Esophagus squamous epithelium (tissue), 5 donors: ENCODE measurements at regions not wholly inside any gene's neighbourhood (a gene's known extent, or its start where the extent isn't known, plus 50 kb on each side); places are given as distances from the start of the nearest gene placed in this dataset.

Source experiments
- DNase-seq: peaks from one replicate; lab custom pipeline; 2025; lab: John Stamatoyannopoulos, UW
- H3K27ac ChIP-seq, 4 donors: fragments of 200-600 bp; sonication (generic); one replicate each; pipeline ENCODE4 v1.5.1; 2016 to 2019; ENCODE audit warnings: mild to moderate bottlenecking in 1 of 4
- H3K27me3 ChIP-seq, 4 donors: fragments of 200-600 bp; sonication (generic); 1 replicate in 3 of 4; 2 replicates in 1 of 4; pipeline versions ENCODE4 v1.5.1 to v1.6.0; 2017 to 2021; ENCODE audit warnings: antibody characterized with exemption in 1 of 4
- H3K36me3 ChIP-seq, 3 donors: fragments of 200-600 bp; sonication (generic); one replicate each; pipeline ENCODE4 v1.5.1; 2016 to 2019
- H3K4me1 ChIP-seq, 3 donors: fragments of 200-600 bp; sonication (generic); one replicate each; pipeline ENCODE4 v1.5.1; 2017 to 2019
- H3K4me3 ChIP-seq, 4 donors: fragments of 200-600 bp; sonication (generic); 1 replicate in 3 of 4; 2 replicates in 1 of 4; pipeline ENCODE4 v1.5.1; 2016 to 2019; ENCODE audit warnings: mild to moderate bottlenecking in 2 of 4, moderate library complexity in 1 of 4
- H3K9me3 ChIP-seq, 3 donors: fragments of 200-600 bp; sonication (generic); one replicate each; pipeline ENCODE4 v1.5.1; 2016 to 2019
- POLR2A ChIP-seq, 4 donors: fragments of 450-650 bp; IDR thresholded peaks; one replicate each; pipeline ENCODE4 v1.6.1; 2017; ENCODE audit warnings: antibody characterized with exemption in 4 of 4, mild to moderate bottlenecking in 4 of 4, moderate library complexity in 3 of 4
- WGBS, 2 donors: methylation state at CpG; one replicate each; pipeline ENCODE4 v1.1.5; 2018; 5-methylcytosine and 5-hydroxymethylcytosine counted together
- intact Hi-C: fragments of 100-400 bp; cut with DNase I; formaldehyde crosslinking; loops from one replicate; pipeline ENCODE4 v1.15.0; 2022
- TF ChIP-seq, protein P1 (sequence below), 6 experiments: fragments of 450-650 bp in 4 of 6; fragments of 200-600 bp in 2 of 6; sonication (generic) in 2 of 6; IDR thresholded peaks; one replicate each; pipeline ENCODE4 v1.5.1; 2016 to 2019; ENCODE audit warnings: antibody characterized with exemption in 6 of 6, mild to moderate bottlenecking in 4 of 6, moderate library complexity in 4 of 6
- donor health status: DM: yes; HTN: yes; CAD: no.

DNA sequence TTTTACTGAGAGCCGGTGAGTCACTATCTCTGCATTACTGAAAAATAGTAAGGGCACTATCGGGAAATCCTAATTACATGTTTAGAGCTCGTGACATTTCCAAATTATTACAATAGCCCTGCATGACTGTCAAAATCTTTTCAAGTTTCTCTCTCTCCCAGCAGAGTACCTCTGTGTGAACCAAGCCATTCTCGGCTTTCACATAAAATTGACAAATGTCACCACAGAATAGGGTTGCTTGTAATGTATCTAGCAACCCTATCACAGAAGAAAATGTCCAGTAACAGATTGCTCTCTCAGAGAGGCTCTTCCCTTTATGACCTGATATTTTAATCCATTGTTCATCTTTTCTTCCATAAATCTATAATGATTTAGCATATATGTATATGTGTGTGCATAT is 144.8 kb upstream of the GNPDA2 start:
- no peak overlapping the region for H3K27ac ChIP-seq
- no peaks in the 10 kb centered on the region for H3K4me1 ChIP-seq
- DNase-seq, result no peak
- WGBS, 2 donors, result 61 to 64% methylated on average over 4 of the region's 4 CpGs
- no peaks in the 10 kb centered on the region for H3K36me3 ChIP-seq
- H3K27me3 ChIP-seq, result no peaks in the 10 kb centered on the region
- TF ChIP-seq, protein P1, sequence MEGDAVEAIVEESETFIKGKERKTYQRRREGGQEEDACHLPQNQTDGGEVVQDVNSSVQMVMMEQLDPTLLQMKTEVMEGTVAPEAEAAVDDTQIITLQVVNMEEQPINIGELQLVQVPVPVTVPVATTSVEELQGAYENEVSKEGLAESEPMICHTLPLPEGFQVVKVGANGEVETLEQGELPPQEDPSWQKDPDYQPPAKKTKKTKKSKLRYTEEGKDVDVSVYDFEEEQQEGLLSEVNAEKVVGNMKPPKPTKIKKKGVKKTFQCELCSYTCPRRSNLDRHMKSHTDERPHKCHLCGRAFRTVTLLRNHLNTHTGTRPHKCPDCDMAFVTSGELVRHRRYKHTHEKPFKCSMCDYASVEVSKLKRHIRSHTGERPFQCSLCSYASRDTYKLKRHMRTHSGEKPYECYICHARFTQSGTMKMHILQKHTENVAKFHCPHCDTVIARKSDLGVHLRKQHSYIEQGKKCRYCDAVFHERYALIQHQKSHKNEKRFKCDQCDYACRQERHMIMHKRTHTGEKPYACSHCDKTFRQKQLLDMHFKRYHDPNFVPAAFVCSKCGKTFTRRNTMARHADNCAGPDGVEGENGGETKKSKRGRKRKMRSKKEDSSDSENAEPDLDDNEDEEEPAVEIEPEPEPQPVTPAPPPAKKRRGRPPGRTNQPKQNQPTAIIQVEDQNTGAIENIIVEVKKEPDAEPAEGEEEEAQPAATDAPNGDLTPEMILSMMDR (IDR thresholded peaks at IDR 0.05), result no peak
- TF ChIP-seq POLR2A (IDR thresholded peaks at IDR 0.05), result no peak
- intact Hi-C loops, result no loop called here
- no peak overlapping the region for H3K4me3 ChIP-seq
- H3K9me3 ChIP-seq, result peaks cover 0 to 11% (median 0%) of the 10 kb centered on the region in 3 donors

DNA sequence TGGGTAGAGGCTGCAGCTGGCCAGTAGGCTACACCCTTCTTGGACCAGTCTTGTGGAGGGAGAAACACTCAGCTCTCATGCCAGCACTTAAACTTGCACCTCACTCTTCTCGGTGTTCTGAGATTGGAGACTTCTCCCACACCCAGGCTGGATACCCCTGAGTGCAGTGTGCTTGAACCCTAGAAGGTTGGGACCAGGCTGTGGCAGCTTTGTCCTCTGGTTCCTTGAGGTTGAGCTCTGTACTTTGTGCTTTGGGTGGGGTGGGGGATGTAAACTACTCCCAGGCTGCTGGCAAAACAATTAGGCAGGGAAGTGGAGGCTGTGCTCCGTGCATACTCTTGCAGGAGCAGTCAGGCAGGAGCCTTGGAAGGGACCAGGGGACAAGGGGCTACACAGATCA is 143.6 kb upstream of the GNPDA2 start:
- DNase-seq, result no peak
- Histone ChIP-seq H3K36me3 (no peaks in the 10 kb centered on the region), H3K4me1 (no peaks in the 10 kb centered on the region), H3K27ac (no peak overlapping the region), H3K9me3 (peaks cover 0 to 11% (median 0%) of the 10 kb centered on the region in 3 donors), H3K4me3 (no peak overlapping the region), H3K27me3 (no peaks in the 10 kb centered on the region)
- intact Hi-C loops, result no loop called here
- no peak for TF ChIP-seq POLR2A (IDR thresholded peaks at IDR 0.05)
- TF ChIP-seq, protein P1 (IDR thresholded peaks at IDR 0.05), result no peak
- 77% methylated on average over 2 of the region's 2 CpGs; no CpG with 5 or more reads in 1 of the 2 donors for WGBS, 2 donors

DNA sequence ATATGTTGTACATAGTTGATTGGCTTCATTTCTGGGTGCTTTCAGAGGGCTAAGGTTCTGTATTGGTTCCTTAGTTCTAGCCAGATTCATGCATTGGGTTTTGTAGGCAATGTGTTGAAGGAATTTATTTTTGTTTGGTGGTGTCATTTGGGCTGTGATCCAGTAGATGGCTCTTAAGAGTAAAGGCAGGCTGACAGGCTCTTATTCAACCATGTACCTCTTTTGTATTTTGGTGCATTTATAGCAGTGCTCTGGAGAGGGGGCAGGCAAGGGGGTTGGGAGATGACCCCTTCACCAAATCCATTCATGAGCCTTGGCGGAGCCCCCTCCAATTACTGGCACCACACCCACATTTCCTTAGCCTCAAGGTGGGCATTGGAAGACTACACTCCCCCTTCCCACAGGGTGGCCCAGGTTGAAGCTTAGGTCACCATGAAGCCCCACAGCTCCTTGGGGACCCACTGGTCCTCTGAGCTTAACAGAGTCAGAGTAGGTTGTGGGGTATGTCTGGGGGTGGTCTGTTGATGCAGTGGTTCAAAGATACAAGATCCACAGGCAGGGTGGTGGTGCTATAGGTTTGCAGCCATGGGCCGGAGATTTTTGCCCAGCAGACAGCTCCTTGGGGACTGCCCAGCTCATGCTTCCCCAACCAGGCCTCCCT is 143.0 kb upstream of the GNPDA2 start:
- Histone ChIP-seq H3K27ac (no peak overlapping the region), H3K9me3 (peaks cover 0 to 11% (median 0%) of the 10 kb centered on the region in 3 donors), H3K36me3 (no peaks in the 10 kb centered on the region), H3K4me3 (no peak overlapping the region), H3K4me1 (no peaks in the 10 kb centered on the region), H3K27me3 (no peaks in the 10 kb centered on the region)
- no peak for TF ChIP-seq POLR2A (IDR thresholded peaks at IDR 0.05)
- TF ChIP-seq, protein P1 (IDR thresholded peaks at IDR 0.05), result no peak
- intact Hi-C loops, result no loop called here
- no peak for DNase-seq
- WGBS, 2 donors, result 94 to 96% methylated on average over 2 of the region's 2 CpGs

DNA sequence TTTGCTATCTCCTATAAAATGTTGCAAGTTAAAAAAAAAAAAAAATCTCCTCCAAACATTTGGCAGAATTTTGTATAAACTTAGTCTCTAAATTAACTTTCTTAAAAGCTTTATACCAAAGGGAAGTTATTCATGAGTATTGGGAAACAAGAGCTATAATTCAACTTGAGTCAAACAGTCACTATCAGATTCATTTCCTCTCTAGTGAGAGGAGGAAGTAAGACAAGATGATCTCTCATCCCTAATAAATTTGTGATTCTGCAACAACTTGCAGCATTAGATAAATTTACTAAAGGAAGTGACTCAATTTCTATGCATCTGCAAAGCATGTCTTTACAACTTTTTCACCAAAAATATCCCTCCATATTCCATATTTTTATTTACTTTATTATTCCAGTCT is 135.4 kb upstream of the GNPDA2 start:
- intact Hi-C loops, result no loop called here
- DNase-seq, result no peak
- Histone ChIP-seq H3K27ac (no peak overlapping the region), H3K27me3 (no peaks in the 10 kb centered on the region), H3K36me3 (no peaks in the 10 kb centered on the region), H3K9me3 (no peaks in the 10 kb centered on the region), H3K4me1 (no peaks in the 10 kb centered on the region), H3K4me3 (no peak overlapping the region)
- TF ChIP-seq, protein P1 (IDR thresholded peaks at IDR 0.05), result no peak
- TF ChIP-seq POLR2A (IDR thresholded peaks at IDR 0.05), result no peak

DNA sequence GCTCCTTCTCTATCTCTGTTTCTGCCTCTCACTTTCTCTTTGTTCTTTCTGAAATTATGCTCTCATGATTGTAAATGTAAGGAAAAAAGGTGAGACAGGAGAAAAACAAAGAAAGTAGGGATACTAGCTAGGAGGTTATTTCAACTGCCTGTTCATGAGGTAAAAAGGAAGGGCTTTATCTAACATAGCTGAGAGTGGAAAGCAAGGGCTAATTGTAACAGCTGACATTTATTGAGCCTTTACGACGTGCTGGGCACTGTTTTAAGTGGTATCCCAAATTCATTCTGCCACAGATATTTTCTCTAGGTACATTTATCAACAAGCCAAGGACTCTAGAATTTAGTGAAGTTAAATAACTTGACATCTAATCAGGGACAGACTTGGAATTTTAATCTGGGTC is 133.1 kb upstream of the GNPDA2 start:
- Histone ChIP-seq H3K27me3 (no peaks in the 10 kb centered on the region), H3K4me3 (no peak overlapping the region), H3K27ac (no peak overlapping the region), H3K9me3 (no peaks in the 10 kb centered on the region), H3K36me3 (no peaks in the 10 kb centered on the region), H3K4me1 (no peaks in the 10 kb centered on the region)
- intact Hi-C loops, result no loop called here
- no peak for TF ChIP-seq POLR2A (IDR thresholded peaks at IDR 0.05)
- TF ChIP-seq, protein P1 (IDR thresholded peaks at IDR 0.05), result no peak
- 23 to 28% methylated on average over 2 of the region's 2 CpGs for WGBS, 2 donors
- no peak for DNase-seq
